Spleen (tissue), 11 donors: ENCODE measurements at regions not wholly inside any gene's neighbourhood (a gene's known extent, or its start where the extent isn't known, plus 50 kb on each side); places are given as distances from the start of the nearest gene placed in this dataset.

Source experiments
- DNase-seq: peaks from one replicate; pipeline ENCODE4 v3.0.0-alpha.2; 2020
- H3K27ac ChIP-seq, 8 donors: fragments of 200-600 bp; sonication (generic) in 7 of 8; 1 replicate in 4 of 8; 2 replicates in 4 of 8; pipeline versions ENCODE4 v1.5.0 to v1.8.0; 2016 to 2021; ENCODE audit warnings: inconsistent platforms in 4 of 8, mild to moderate bottlenecking in 4 of 8, moderate library complexity in 1 of 8
- H3K27me3 ChIP-seq, 7 donors: fragments of 200-600 bp; sonication (generic) in 6 of 7; replicated peaks in 1 of 7; 1 replicate in 4 of 7; 2 replicates in 3 of 7; pipeline versions ENCODE4 v1.5.0 to v1.8.0; 2016 to 2021; ENCODE audit warnings: inconsistent platforms in 3 of 7, mild to moderate bottlenecking in 1 of 7
- H3K36me3 ChIP-seq, 6 donors: fragments of 200-600 bp; sonication (generic) in 5 of 6; 1 replicate in 4 of 6; 2 replicates in 2 of 6; pipeline versions ENCODE4 v1.5.0 to v1.8.0; 2016 to 2021; ENCODE audit warnings: inconsistent platforms in 2 of 6
- H3K4me1 ChIP-seq, 6 donors: fragments of 200-600 bp; sonication (generic) in 5 of 6; 1 replicate in 3 of 6; 2 replicates in 3 of 6; pipeline versions ENCODE4 v1.5.0 to v1.8.0; 2016 to 2021; ENCODE audit warnings: inconsistent platforms in 3 of 6
- H3K4me3 ChIP-seq, 8 donors: fragments of 200-600 bp; sonication (generic) in 7 of 8; 1 replicate in 4 of 8; 2 replicates in 4 of 8; pipeline versions ENCODE4 v1.5.0 to v1.8.0; 2016 to 2021; ENCODE audit warnings: inconsistent platforms in 4 of 8, mild to moderate bottlenecking in 4 of 8, moderate library complexity in 2 of 8
- H3K9me3 ChIP-seq, 8 donors: fragments of 200-600 bp; sonication (generic) in 7 of 8; 1 replicate in 4 of 8; 2 replicates in 4 of 8; pipeline versions ENCODE4 v1.5.0 to v1.8.0; 2016 to 2021; ENCODE audit warnings: inconsistent platforms in 4 of 8
- POLR2A ChIP-seq, 3 donors: fragments of 450-650 bp; IDR thresholded peaks; one replicate each; pipeline ENCODE4 v1.5.1; 2017; ENCODE audit warnings: antibody characterized with exemption in 3 of 3, mild to moderate bottlenecking in 1 of 3
- POLR2AphosphoS5 ChIP-seq, 3 donors: sonication (generic); formaldehyde crosslinking; IDR thresholded peaks; one replicate each; pipeline ENCODE4 v1.5.1; 2017; ENCODE audit warnings: antibody characterized with exemption in 3 of 3
- WGBS, 5 donors: extraction: QIAGEN DNeasy Blood & Tissue Kit in 3 of 5; methylation state at CpG; one replicate each; pipeline versions ENCODE4 v1.1.5 to v1.1.7; 2013 to 2018; 5-methylcytosine and 5-hydroxymethylcytosine counted together
- intact Hi-C: fragments of 100-400 bp; cut with DNase I; formaldehyde crosslinking; loops from one replicate; pipeline ENCODE4 v1.15.0; 2023; ENCODE audit warnings: low total_unique reads
- TF ChIP-seq, protein P1 (sequence below), 11 experiments: fragments of 200-600 bp in 7 of 11; fragments of 450-650 bp in 4 of 11; sonication (generic) in 4 of 11; IDR thresholded peaks in 8 of 11; conservative IDR thresholded peaks in 3 of 11; 1 replicate in 7 of 11; 2 replicates in 4 of 11; pipeline versions ENCODE4 v1.4.0 to v1.8.0; 2016 to 2021; ENCODE audit warnings: antibody characterized with exemption in 11 of 11, inconsistent platforms in 4 of 11, mild to moderate bottlenecking in 1 of 11
- donor health status: healthy with polysubstance abuse.
- donor health status: DM: no; HTN: no; CAD: no; lungs with moderate emphysema.
- donor health status: DM: no; HTN: no; CAD: no.
- donor health status: Bipolar disorder and iron deficiency.
- donor health status: healthy.
- donor health status: DM: no; HTN: no; CAD: no.
- donor health status: DM: yes; HTN: yes; CAD: no.

DNA sequence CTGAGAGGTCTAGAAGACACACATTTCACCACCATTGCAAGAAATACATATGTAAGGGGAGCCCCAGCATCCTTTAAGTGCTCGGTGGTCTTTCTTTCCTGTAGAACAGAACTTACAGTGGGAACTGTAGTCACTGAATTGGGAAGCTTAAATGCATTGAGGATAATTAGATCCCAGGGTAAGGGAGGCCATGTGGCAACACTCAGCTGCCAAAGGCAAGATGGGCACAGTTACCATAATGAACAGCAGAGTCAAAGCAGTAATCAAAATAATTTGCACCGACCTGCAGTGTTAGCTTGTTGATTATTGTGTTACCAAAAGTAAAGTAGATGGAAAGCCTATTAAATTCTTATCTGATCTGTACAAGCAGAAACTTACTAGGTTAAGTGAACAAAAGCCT is 291.2 kb upstream of the PCDH20 start:
- TF ChIP-seq POLR2A (IDR thresholded peaks at IDR 0.05) (no peak), POLR2AphosphoS5 (IDR thresholded peaks at IDR 0.05) (no peak)
- TF ChIP-seq, protein P1, sequence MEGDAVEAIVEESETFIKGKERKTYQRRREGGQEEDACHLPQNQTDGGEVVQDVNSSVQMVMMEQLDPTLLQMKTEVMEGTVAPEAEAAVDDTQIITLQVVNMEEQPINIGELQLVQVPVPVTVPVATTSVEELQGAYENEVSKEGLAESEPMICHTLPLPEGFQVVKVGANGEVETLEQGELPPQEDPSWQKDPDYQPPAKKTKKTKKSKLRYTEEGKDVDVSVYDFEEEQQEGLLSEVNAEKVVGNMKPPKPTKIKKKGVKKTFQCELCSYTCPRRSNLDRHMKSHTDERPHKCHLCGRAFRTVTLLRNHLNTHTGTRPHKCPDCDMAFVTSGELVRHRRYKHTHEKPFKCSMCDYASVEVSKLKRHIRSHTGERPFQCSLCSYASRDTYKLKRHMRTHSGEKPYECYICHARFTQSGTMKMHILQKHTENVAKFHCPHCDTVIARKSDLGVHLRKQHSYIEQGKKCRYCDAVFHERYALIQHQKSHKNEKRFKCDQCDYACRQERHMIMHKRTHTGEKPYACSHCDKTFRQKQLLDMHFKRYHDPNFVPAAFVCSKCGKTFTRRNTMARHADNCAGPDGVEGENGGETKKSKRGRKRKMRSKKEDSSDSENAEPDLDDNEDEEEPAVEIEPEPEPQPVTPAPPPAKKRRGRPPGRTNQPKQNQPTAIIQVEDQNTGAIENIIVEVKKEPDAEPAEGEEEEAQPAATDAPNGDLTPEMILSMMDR (IDR thresholded peaks at IDR 0.05 in 8 of 11, conservative IDR thresholded peaks at IDR 0.05 in 3 of 11), result no peak
- 69 to 86% (median 74%) methylated on average over 2 of the region's 2 CpGs for WGBS, 5 donors
- Histone ChIP-seq H3K4me3 (no peak overlapping the region), H3K27ac (no peak overlapping the region), H3K36me3 (no peaks in the 10 kb centered on the region), H3K4me1 (no peaks in the 10 kb centered on the region), H3K27me3 (no peaks in the 10 kb centered on the region), H3K9me3 (peaks cover 0 to 34% (median 16%) of the 10 kb centered on the region in 8 donors)
- intact Hi-C loops, result no loop called here
- DNase-seq, result no peak

DNA sequence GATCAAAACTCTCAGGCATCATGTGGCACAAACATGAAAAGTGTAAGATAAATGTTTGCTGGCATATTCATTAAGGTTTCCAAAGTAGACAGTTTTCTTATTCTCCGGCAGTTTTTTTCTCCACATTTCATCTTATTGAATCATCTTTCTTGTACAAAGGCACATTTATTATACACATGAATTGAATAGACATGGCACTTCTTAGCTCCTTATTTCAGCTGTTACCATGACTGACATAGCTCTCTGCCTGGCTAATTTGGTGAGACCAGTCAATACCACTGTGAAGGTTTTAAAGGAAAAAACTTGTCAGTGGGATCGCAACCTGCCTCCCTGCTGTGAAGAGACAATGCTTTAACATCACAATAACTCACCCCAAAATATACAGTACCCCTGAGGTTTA is 285.0 kb upstream of the PCDH20 start:
- Histone ChIP-seq H3K27me3 (no peaks in the 10 kb centered on the region), H3K4me1 (no peaks in the 10 kb centered on the region), H3K27ac (no peak overlapping the region), H3K4me3 (no peak overlapping the region), H3K9me3 (peaks cover 0 to 28% (median 15%) of the 10 kb centered on the region in 8 donors), H3K36me3 (no peaks in the 10 kb centered on the region)
- no peak for TF ChIP-seq POLR2A (IDR thresholded peaks at IDR 0.05)
- no peak for DNase-seq
- WGBS, 5 donors, result 78 to 94% (median 89%) methylated on average over 2 of the region's 2 CpGs
- intact Hi-C loops, result no loop called here

DNA sequence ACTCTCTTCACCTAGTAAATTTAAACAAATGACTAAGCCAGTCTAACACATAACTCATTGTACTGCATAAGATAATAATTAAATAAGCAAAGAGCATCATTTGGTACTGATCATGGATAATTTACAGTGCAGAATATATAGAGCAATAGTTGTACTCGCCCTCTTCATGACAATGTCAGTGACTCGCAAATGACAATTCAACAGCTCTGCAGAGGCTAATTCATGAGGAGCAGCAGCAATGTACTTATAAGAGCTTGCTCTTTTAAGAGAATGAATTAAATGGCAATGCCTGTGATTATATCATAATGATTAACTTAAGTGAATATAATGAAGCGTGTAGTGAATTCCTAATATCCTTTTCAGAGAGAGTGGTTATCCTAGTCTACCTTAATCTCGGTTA is 284.5 kb upstream of the PCDH20 start:
- Histone ChIP-seq H3K4me1 (no peaks in the 10 kb centered on the region), H3K27ac (no peak overlapping the region)
- WGBS, 5 donors, result 85 to 94% (median 88%) methylated on average over 4 of the region's 4 CpGs

DNA sequence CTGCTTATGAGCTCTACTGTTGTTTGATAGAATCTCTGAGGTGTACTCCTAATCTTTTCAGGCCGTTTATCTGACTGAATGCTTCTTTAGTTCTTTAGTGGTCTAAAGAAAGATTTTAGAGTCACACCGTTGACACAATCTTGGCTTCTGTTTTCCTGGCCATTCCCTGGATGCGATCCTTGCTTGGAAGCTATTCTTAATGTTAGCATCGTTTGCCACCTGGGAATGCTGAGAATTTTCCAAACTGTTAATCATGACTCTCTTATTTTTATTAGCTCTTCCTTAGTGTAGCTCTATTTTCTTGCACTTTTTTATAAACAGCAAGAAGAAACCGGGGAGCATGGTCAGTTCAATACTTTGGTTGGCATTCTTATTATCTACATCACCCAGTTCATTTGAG is 281.0 kb upstream of the PCDH20 start:
- intact Hi-C loops, result no loop called here
- Histone ChIP-seq H3K27ac (no peak overlapping the region), H3K4me3 (no peak overlapping the region), H3K4me1 (no peaks in the 10 kb centered on the region), H3K27me3 (no peaks in the 10 kb centered on the region), H3K9me3 (no peaks in the 10 kb centered on the region), H3K36me3 (no peaks in the 10 kb centered on the region)
- WGBS, 5 donors, result 76 to 85% (median 82%) methylated on average over 5 of the region's 5 CpGs
- DNase-seq, result no peak
- TF ChIP-seq, protein P1 (IDR thresholded peaks at IDR 0.05 in 8 of 11, conservative IDR thresholded peaks at IDR 0.05 in 3 of 11), result no peak
- no peak for TF ChIP-seq POLR2A (IDR thresholded peaks at IDR 0.05)
- no peak for TF ChIP-seq POLR2AphosphoS5 (IDR thresholded peaks at IDR 0.05)

More for the DNA sequence above, 284.5 kb upstream of the PCDH20 start:
- no peak for TF ChIP-seq POLR2AphosphoS5 (IDR thresholded peaks at IDR 0.05)
- no peak for TF ChIP-seq POLR2A (IDR thresholded peaks at IDR 0.05)
- TF ChIP-seq, protein P1 (IDR thresholded peaks at IDR 0.05 in 8 of 11, conservative IDR thresholded peaks at IDR 0.05 in 3 of 11), result no peak
- Histone ChIP-seq H3K36me3 (no peaks in the 10 kb centered on the region), H3K4me3 (no peak overlapping the region), H3K27me3 (no peaks in the 10 kb centered on the region), H3K9me3 (peaks cover 0 to 26% (median 15%) of the 10 kb centered on the region in 8 donors)
- intact Hi-C loops, result no loop called here
- no peak for DNase-seq

DNA sequence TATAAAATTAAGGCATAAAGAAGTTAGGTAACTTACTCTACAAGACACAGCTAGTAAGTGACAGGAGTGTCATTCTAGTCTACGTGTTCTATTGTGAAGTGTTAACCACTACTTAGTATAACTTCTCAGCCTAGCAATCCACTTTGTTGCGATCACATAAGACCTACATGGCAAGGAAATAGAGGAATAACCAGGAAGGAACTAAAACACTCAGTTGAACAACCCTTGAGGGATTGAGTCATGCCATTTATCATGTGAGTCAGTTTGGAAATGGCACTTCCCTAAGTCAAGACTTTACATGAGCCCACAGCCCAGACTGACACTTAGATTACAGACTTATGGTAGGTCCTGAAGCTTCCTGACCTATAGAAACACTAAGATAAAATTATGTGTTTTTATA is 279.5 kb upstream of the PCDH20 start:
- Histone ChIP-seq H3K4me1 (no peaks in the 10 kb centered on the region), H3K27ac (no peak overlapping the region), H3K36me3 (no peaks in the 10 kb centered on the region), H3K9me3 (peaks cover 0 to 5% (median 0%) of the 10 kb centered on the region in 8 donors), H3K27me3 (no peaks in the 10 kb centered on the region), H3K4me3 (no peak overlapping the region)
- TF ChIP-seq POLR2A (IDR thresholded peaks at IDR 0.05) (no peak), POLR2AphosphoS5 (IDR thresholded peaks at IDR 0.05) (no peak)
- TF ChIP-seq, protein P1 (IDR thresholded peaks at IDR 0.05 in 8 of 11, conservative IDR thresholded peaks at IDR 0.05 in 3 of 11), result no peak
- 60 to 79% (median 70%) methylated on average over 2 of the region's 2 CpGs for WGBS, 5 donors
- intact Hi-C loops, result no loop called here
- DNase-seq, result no peak
